HEK293 (cell line): ENCODE measurements at regions not wholly inside any gene's neighbourhood (a gene's known extent, or its start where the extent isn't known, plus 50 kb on each side); places are given as distances from the start of the nearest gene placed in this dataset.

Experiments
- CTCF ChIA-PET: fragments of 350-600 bp; formaldehyde crosslinking; extraction: SDS; loops from one replicate; lab custom pipeline; 2021; ENCODE audit warnings: antibody characterized with exemption; lab: Yijun Ruan, JAX
- POLR2A ChIA-PET: fragments of 300-600 bp; formaldehyde crosslinking; extraction: SDS; loops from one replicate; lab custom pipeline; 2020; ENCODE audit warnings: antibody characterized with exemption, inconsistent platforms; lab: Yijun Ruan, JAX
- H3K27ac ChIP-seq: fragments of 200-500 bp; sonication (Bioruptor generic); 2 replicates; pipeline ENCODE4 v1.5.1; 2014; ENCODE audit warnings: low read depth, low read length, control low read depth, inconsistent platforms; ENCODE audit errors: extremely low read depth
- H3K36me3 ChIP-seq, 2 experiments: fragments of 200-500 bp in 1 of 2; sonication (Bioruptor generic) in 1 of 2; 1 replicate in 1 of 2; 2 replicates in 1 of 2; pipeline ENCODE4 v1.5.1; 2014 to 2017; ENCODE audit warnings: inconsistent platforms in 2 of 2, low read length in 2 of 2; ENCODE audit not compliant: control insufficient read depth in 2 of 2, insufficient read depth in 1 of 2
- H3K4me1 ChIP-seq: fragments of 200-500 bp; sonication (Bioruptor generic); 2 replicates; pipeline ENCODE4 v1.5.1; 2014; ENCODE audit warnings: mild to moderate bottlenecking, low read length, inconsistent platforms; ENCODE audit not compliant: control insufficient read depth, insufficient read depth
- H3K4me3 ChIP-seq: 2 replicates; pipeline ENCODE4 v1.5.1; 2011; ENCODE audit warnings: low read depth, mild to moderate bottlenecking, control low read depth, low read length, moderate library complexity
- H3K9me3 ChIP-seq: fragments of 200-500 bp; sonication (Bioruptor generic); 2 replicates; pipeline ENCODE4 v1.5.1; 2014; ENCODE audit warnings: low read depth, low read length, inconsistent platforms; ENCODE audit not compliant: control insufficient read depth, insufficient read depth
- BCL6B ChIP-seq: fragments of 450-650 bp; formaldehyde crosslinking; IDR thresholded peaks from 2 replicates; pipeline ENCODE4 v1.5.1; 2017; ENCODE audit warnings: missing biosample characterization, missing genetic modification characterization
- RBAK ChIP-seq: fragments of 450-650 bp; formaldehyde crosslinking; IDR thresholded peaks from 2 replicates; pipeline ENCODE4 v1.5.1; 2016; ENCODE audit warnings: missing biosample characterization, missing genetic modification characterization
- SP2 ChIP-seq: fragments of 450-650 bp; formaldehyde crosslinking; IDR thresholded peaks from 2 replicates; pipeline ENCODE4 v1.5.1; 2016; ENCODE audit warnings: missing biosample characterization, missing genetic modification characterization
- SP7 ChIP-seq: fragments of 450-650 bp; formaldehyde crosslinking; IDR thresholded peaks from 2 replicates; pipeline ENCODE4 v1.5.1; 2016; ENCODE audit warnings: missing biosample characterization, missing genetic modification characterization
- TRIM28 ChIP-seq: IDR thresholded peaks from 2 replicates; pipeline ENCODE4 v1.6.1; 2011; ENCODE audit warnings: low read length, control low read depth, borderline replicate concordance
- ZBTB49 ChIP-seq: fragments of 450-650 bp; formaldehyde crosslinking; IDR thresholded peaks from 2 replicates; pipeline ENCODE4 v1.5.1; 2016; ENCODE audit warnings: missing biosample characterization, missing genetic modification characterization, low read depth
- ZEB2 ChIP-seq: fragments of 450-650 bp; formaldehyde crosslinking; IDR thresholded peaks from 2 replicates; pipeline ENCODE4 v1.5.1; 2016; ENCODE audit warnings: missing biosample characterization, missing genetic modification characterization
- ZFP41 ChIP-seq: fragments of 450-650 bp; formaldehyde crosslinking; IDR thresholded peaks from 2 replicates; pipeline ENCODE4 v1.5.1; 2016; ENCODE audit warnings: missing biosample characterization, missing genetic modification characterization, borderline replicate concordance
- ZNF140 ChIP-seq: fragments of 450-650 bp; formaldehyde crosslinking; IDR thresholded peaks from 2 replicates; pipeline ENCODE4 v1.5.1; 2016; ENCODE audit warnings: missing biosample characterization, missing genetic modification characterization
- ZNF16 ChIP-seq: fragments of 450-650 bp; formaldehyde crosslinking; IDR thresholded peaks from 2 replicates; pipeline ENCODE4 v1.5.1; 2016; ENCODE audit warnings: low read depth, missing biosample characterization, missing genetic modification characterization
- ZNF184 ChIP-seq: fragments of 450-650 bp; IDR thresholded peaks from 2 replicates; pipeline ENCODE4 v1.5.1; 2018; ENCODE audit warnings: missing biosample characterization, mild to moderate bottlenecking, missing genetic modification characterization
- ZNF221 ChIP-seq: fragments of 450-650 bp; formaldehyde crosslinking; IDR thresholded peaks from 2 replicates; pipeline ENCODE4 v1.5.1; 2017; ENCODE audit warnings: missing biosample characterization, missing genetic modification characterization, borderline replicate concordance
- ZNF26 ChIP-seq: fragments of 450-650 bp; formaldehyde crosslinking; IDR thresholded peaks from 2 replicates; pipeline ENCODE4 v1.5.1; 2016; ENCODE audit warnings: missing biosample characterization, missing genetic modification characterization
- ZNF292 ChIP-seq: fragments of 450-650 bp; formaldehyde crosslinking; IDR thresholded peaks from 2 replicates; pipeline ENCODE4 v1.5.1; 2016; ENCODE audit warnings: low read depth, missing biosample characterization, missing genetic modification characterization, borderline replicate concordance
- ZNF596 ChIP-seq: fragments of 450-650 bp; IDR thresholded peaks from 2 replicates; pipeline ENCODE4 v1.5.0; 2018; ENCODE audit warnings: missing biosample characterization, mild to moderate bottlenecking, missing genetic modification characterization, moderate library complexity
- ZNF624 ChIP-seq: fragments of 450-650 bp; formaldehyde crosslinking; IDR thresholded peaks from 2 replicates; pipeline ENCODE4 v1.5.1; 2017; ENCODE audit warnings: missing biosample characterization, missing genetic modification characterization
- ZNF645 ChIP-seq: fragments of 450-650 bp; formaldehyde crosslinking; IDR thresholded peaks from 2 replicates; pipeline ENCODE4; 2016; ENCODE audit warnings: missing biosample characterization, missing genetic modification characterization
- ZNF658 ChIP-seq: fragments of 450-650 bp; formaldehyde crosslinking; IDR thresholded peaks from 2 replicates; pipeline ENCODE4; 2016; ENCODE audit warnings: missing biosample characterization, missing genetic modification characterization
- ZNF660 ChIP-seq: fragments of 450-650 bp; IDR thresholded peaks from 2 replicates; pipeline ENCODE4 v1.5.1; 2018; ENCODE audit warnings: missing biosample characterization, mild to moderate bottlenecking, missing genetic modification characterization

- Histone ChIP-seq H3K9me3 (no peaks in the 10 kb centered on the region; the same call in 1 of the 2 replicates), H3K27ac (no peak overlapping the region), H3K4me1 (peaks cover 29% of the 10 kb centered on the region), H3K4me3 (no peak overlapping the region), H3K36me3 (no peaks in the 10 kb centered on the region)
- TF ChIP-seq ZNF221 (tag by site-specific recombination), result no peak
- TF ChIP-seq ZNF140, result no peak
- TF ChIP-seq ZNF624, result no peak
- TF ChIP-seq ZFP41 (tag by site-specific recombination), result no peak
- TF ChIP-seq SP7 (tag by site-specific recombination), result no peak
- TF ChIP-seq ZNF26 (tag by site-specific recombination), result no peak
- no peak for TF ChIP-seq ZNF596
- TF ChIP-seq ZNF645 (tag by site-specific recombination), result no peak
- TF ChIP-seq ZEB2 (tag by site-specific recombination), result no peak
- TF ChIP-seq BCL6B, result no peak
- POLR2A ChIA-PET, result no interaction called here
- CTCF ChIA-PET, result interaction anchor here (0.6 kb wide), 1 partner anchor 420 kb away, joined by 3 read pairs; no protein-coding TSS in a partner anchor
Measured at GRCh38 chr17:69716556-69716955, 302.1 kb downstream of the MAP2K6 start.

- no peak overlapping the region for H3K27ac ChIP-seq
- TF ChIP-seq ZNF16 (tag by site-specific recombination), result no peak
- no peak for TF ChIP-seq ZNF184 (tag by site-specific recombination)
- no peak for TF ChIP-seq SP2 (tag by site-specific recombination)
- no peak for TF ChIP-seq RBAK (tag by site-specific recombination)
- no peak for TF ChIP-seq TRIM28
- TF ChIP-seq ZBTB49 (tag by site-specific recombination), result no peak
- TF ChIP-seq ZNF660 (tag by site-specific recombination), result no peak
- TF ChIP-seq ZNF292 (tag by site-specific recombination), result no peak
- TF ChIP-seq ZNF658 (tag by site-specific recombination), result no peak
- no peak overlapping the region for H3K4me3 ChIP-seq
- H3K4me1 ChIP-seq, result peaks cover 23% of the 10 kb centered on the region
- POLR2A ChIA-PET, result no interaction called here
- CTCF ChIA-PET, result no interaction called here
- no peaks in the 10 kb centered on the region for H3K36me3 ChIP-seq
- no peaks in the 10 kb centered on the region; the same call in 1 of the 2 replicates for H3K9me3 ChIP-seq
Measured at GRCh38 chr17:69717214-69717613, 302.7 kb downstream of the MAP2K6 start.
